RWPE1 (cell line): ENCODE measurements at regions not wholly inside any gene's neighbourhood (a gene's known extent, or its start where the extent isn't known, plus 50 kb on each side); places are given as distances from the start of the nearest gene placed in this dataset.
A peak's percentile ranks its signal among the peaks of the same experiment; 100 is the strongest.
"Not testable (repeated sequence)": the region's sequence is repeated elsewhere in the genome, so short reads cannot be mapped to it uniquely, and the experiment has no call there.

Experiments
- CTCF ChIA-PET: fragments of 350-600 bp; sonication (Branson Sonifier 250); formaldehyde crosslinking; extraction: SDS; loops from one replicate; lab custom pipeline; 2021; lab: Yijun Ruan, JAX
- POLR2A ChIA-PET: fragments of 400-600 bp; formaldehyde crosslinking; extraction: SDS; loops from one replicate; lab custom pipeline; 2020; ENCODE audit warnings: antibody characterized with exemption; ENCODE audit not compliant: low non-redundant PET; lab: Yijun Ruan, JAX
- DNase-seq: peaks from one replicate; pipeline ENCODE4 v3.0.0; 2012; ENCODE audit warnings: low spot score
- H3K27ac ChIP-seq: fragments of 450-650 bp; 2 replicates; pipeline ENCODE4 v1.5.1; 2017
- CTCF ChIP-seq: fragments of 450-650 bp; conservative IDR thresholded peaks from 2 replicates; pipeline ENCODE4 v1.5.1; 2017; ENCODE audit warnings: low read depth, mild to moderate bottlenecking

- DNase-seq = no peak
- ChIA-PET POLR2A (no interaction called here), CTCF (interaction anchor here (0.6 to 0.7 kb wide), 2 partner anchors 30 to 63 kb away, joined by 3 read pairs; no protein-coding TSS in a partner anchor)
- TF ChIP-seq CTCF = no peak
- no peak overlapping the region for H3K27ac ChIP-seq
Observed at GRCh38 chr2:48089644-48090043, 183.3 kb upstream of the FBXO11 start.

- H3K27ac ChIP-seq = no peak overlapping the region
- POLR2A ChIA-PET = no interaction called here
- TF ChIP-seq CTCF = no peak
- DNase-seq = no peak
- CTCF ChIA-PET = interaction anchor here (0.7 to 1.4 kb wide), 2 partner anchors 14 to 42 kb away, joined by 5 to 7 read pairs; no protein-coding TSS in a partner anchor
Observed at GRCh38 chr2:48092846-48093803, 186.8 kb upstream of the FBXO11 start.

GRCh38 chr2:48096765-48097164, 190.5 kb upstream of the FBXO11 start:
- DNase-seq, H3K27ac ChIP-seq, POLR2A ChIA-PET: not testable (repeated sequence)
- CTCF ChIA-PET = interaction anchor here (0.8 kb wide), 1 partner anchor 11 kb away, joined by 3 read pairs; no protein-coding TSS in a partner anchor

GRCh38 chr2:48098539-48098938, 192.2 kb upstream of the FBXO11 start:
- ChIA-PET CTCF (no interaction called here), POLR2A (interaction anchor here (0.7 kb wide), 1 partner anchor 226 kb away, joined by 3 read pairs; no protein-coding TSS in a partner anchor)
- no peak overlapping the region for H3K27ac ChIP-seq
- TF ChIP-seq CTCF = no peak
- DNase-seq = no peak

- no peak for DNase-seq
- TF ChIP-seq CTCF = no peak
- ChIA-PET CTCF (interaction anchor here (0.8 kb wide), 1 partner anchor 252 kb away, joined by 3 read pairs; no protein-coding TSS in a partner anchor), POLR2A (interaction anchor here (0.6 kb wide), 1 partner anchor 245 kb away, joined by 5 read pairs; no protein-coding TSS in a partner anchor)
- no peak overlapping the region for H3K27ac ChIP-seq
Observed at GRCh38 chr2:48104418-48104817, 198.1 kb upstream of the FBXO11 start.

GRCh38 chr2:48105848-48106247, 199.6 kb upstream of the FBXO11 start:
- DNase-seq = no peak
- no peak for TF ChIP-seq CTCF
- peak overlapping the region; percentile 96 for H3K27ac ChIP-seq

More at GRCh38 chr2:48105848-48106247, 199.6 kb upstream of the FBXO11 start:
- ChIA-PET CTCF (interaction anchor here (1.0 kb wide), 1 partner anchor 199 kb away, joined by 4 read pairs; no protein-coding TSS in a partner anchor), POLR2A (no interaction called here)
